Tibial nerve (tissue), 4 donors: ENCODE measurements at regions not wholly inside any gene's neighbourhood (a gene's known extent, or its start where the extent isn't known, plus 50 kb on each side); places are given as distances from the start of the nearest gene placed in this dataset.

Experiments used
- DNase-seq, 2 donors: peaks; one replicate each; pipeline ENCODE4 v3.0.0-alpha.2; 2019; ENCODE audit warnings: low spot score in 2 of 2
- H3K27ac ChIP-seq, 4 donors: fragments of 200-600 bp; sonication (generic) in 3 of 4; one replicate each; pipeline ENCODE4 v1.5.1; 2017 to 2019; ENCODE audit warnings: mild to moderate bottlenecking in 1 of 4
- H3K27me3 ChIP-seq, 2 donors: fragments of 200-600 bp; sonication (generic) in 1 of 2; one replicate each; pipeline versions ENCODE4 v1.5.1 to v1.6.0; 2017 to 2019
- H3K36me3 ChIP-seq, 3 donors: fragments of 200-600 bp; sonication (generic); one replicate each; pipeline ENCODE4 v1.5.1; 2018 to 2019
- H3K4me1 ChIP-seq, 4 donors: fragments of 200-600 bp; sonication (generic) in 3 of 4; one replicate each; pipeline ENCODE4 v1.5.1; 2017 to 2019
- H3K4me3 ChIP-seq, 4 donors: fragments of 200-600 bp; sonication (generic) in 3 of 4; one replicate each; pipeline ENCODE4 v1.5.1; 2017 to 2019; ENCODE audit warnings: mild to moderate bottlenecking in 1 of 4, moderate library complexity in 1 of 4
- H3K9me3 ChIP-seq, 4 donors: fragments of 200-600 bp; sonication (generic) in 3 of 4; one replicate each; pipeline ENCODE4 v1.5.1; 2017 to 2019
- CTCF ChIP-seq, 5 experiments: fragments of 200-600 bp in 3 of 5; fragments of 450-650 bp in 2 of 5; sonication (generic) in 3 of 5; IDR thresholded peaks; one replicate each; pipeline ENCODE4 v1.5.1; 2016 to 2019; ENCODE audit warnings: antibody characterized with exemption in 5 of 5, mild to moderate bottlenecking in 3 of 5, moderate library complexity in 2 of 5
- EP300 ChIP-seq, 2 donors: sonication (generic); formaldehyde crosslinking; IDR thresholded peaks; one replicate each; pipeline ENCODE4 v1.6.1; 2017; ENCODE audit warnings: antibody characterized with exemption in 2 of 2, mild to moderate bottlenecking in 1 of 2
- POLR2A ChIP-seq, 2 donors: fragments of 450-650 bp; IDR thresholded peaks; one replicate each; pipeline ENCODE4 v1.6.1; 2017; ENCODE audit warnings: antibody characterized with exemption in 2 of 2, mild to moderate bottlenecking in 2 of 2, moderate library complexity in 2 of 2
- WGBS, 2 donors: methylation state at CpG; one replicate each; pipeline ENCODE4 v1.1.5; 2018; 5-methylcytosine and 5-hydroxymethylcytosine counted together

- 69 to 71% methylated on average over 5 of the region's 5 CpGs for WGBS, 2 donors
- no peak for TF ChIP-seq CTCF (IDR thresholded peaks at IDR 0.05)
- TF ChIP-seq POLR2A (IDR thresholded peaks at IDR 0.05): no peak
- no peak for TF ChIP-seq EP300 (IDR thresholded peaks at IDR 0.05)
Measured at GRCh38 chr2:37553411-37554154, 117.9 kb downstream of the CDC42EP3 start.

DNA sequence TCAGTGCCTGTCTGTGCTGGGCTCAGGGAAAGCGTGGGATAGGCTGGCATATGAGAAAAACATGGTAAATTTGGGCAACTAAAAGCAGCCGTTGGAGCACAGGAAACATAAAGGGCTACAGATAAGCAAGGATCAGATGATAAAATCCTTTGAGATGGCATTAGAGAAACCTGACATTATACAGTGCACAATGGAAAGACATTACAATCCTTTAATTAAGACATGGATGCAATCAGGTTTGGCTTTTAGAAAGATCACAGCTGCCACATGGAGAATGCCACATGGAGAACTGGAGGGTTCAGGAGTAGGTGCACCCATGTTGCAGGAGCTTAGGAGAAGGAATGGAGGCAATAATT, 117.3 kb downstream of the CDC42EP3 start:
- Histone ChIP-seq H3K4me1 (peaks cover 0 to 7% (median 1%) of the 10 kb centered on the region in 4 donors), H3K36me3 (no peaks in the 10 kb centered on the region), H3K9me3 (no peaks in the 10 kb centered on the region), H3K27ac (no peak overlapping the region), H3K27me3 (no peaks in the 10 kb centered on the region), H3K4me3 (no peak overlapping the region)
- no peak for DNase-seq
- 72 to 79% methylated on average over 2 of the region's 2 CpGs for WGBS, 2 donors
- TF ChIP-seq EP300 (IDR thresholded peaks at IDR 0.05): no peak
- TF ChIP-seq CTCF (IDR thresholded peaks at IDR 0.05): no peak
- TF ChIP-seq POLR2A (IDR thresholded peaks at IDR 0.05): no peak

More at GRCh38 chr2:37553411-37554154, 117.9 kb downstream of the CDC42EP3 start:
- no peaks in the 10 kb centered on the region for H3K36me3 ChIP-seq
- no peaks in the 10 kb centered on the region for H3K9me3 ChIP-seq
- no peak overlapping the region for H3K4me3 ChIP-seq
- H3K4me1 ChIP-seq: peaks cover 0 to 7% (median 1%) of the 10 kb centered on the region in 4 donors
- no peaks in the 10 kb centered on the region for H3K27me3 ChIP-seq
- no peak for DNase-seq
- no peak overlapping the region for H3K27ac ChIP-seq

DNA sequence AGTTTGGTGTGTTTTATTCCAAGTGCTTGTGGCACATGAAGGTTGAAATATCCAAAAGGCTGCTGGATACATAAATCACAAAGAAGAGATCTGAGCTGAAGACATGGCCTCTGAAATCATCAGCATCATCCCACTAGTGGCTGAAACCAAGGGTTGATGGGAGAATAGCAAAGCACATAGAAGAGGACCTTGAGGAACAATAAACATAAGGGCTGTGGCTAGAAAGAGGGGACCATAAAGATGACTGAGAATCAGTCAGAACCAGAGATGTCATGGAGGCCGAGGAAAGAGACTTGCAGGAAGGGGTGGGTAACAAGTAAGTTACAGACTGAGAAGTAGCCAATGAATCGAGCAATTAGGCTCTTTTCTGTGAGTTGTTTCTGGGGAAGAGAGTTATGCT, 116.8 kb downstream of the CDC42EP3 start:
- no peaks in the 10 kb centered on the region for H3K27me3 ChIP-seq
- 86 to 92% methylated on average over 2 of the region's 2 CpGs for WGBS, 2 donors
- H3K9me3 ChIP-seq: no peaks in the 10 kb centered on the region
- H3K27ac ChIP-seq: no peak overlapping the region
- no peak for DNase-seq
- no peak for TF ChIP-seq EP300 (IDR thresholded peaks at IDR 0.05)
- no peak for TF ChIP-seq POLR2A (IDR thresholded peaks at IDR 0.05)
- no peak for TF ChIP-seq CTCF (IDR thresholded peaks at IDR 0.05)
- no peak overlapping the region for H3K4me3 ChIP-seq
- H3K36me3 ChIP-seq: no peaks in the 10 kb centered on the region
- H3K4me1 ChIP-seq: peaks cover 0 to 7% (median 1%) of the 10 kb centered on the region in 4 donors

GRCh38 chr2:37555457-37555856, 116.0 kb downstream of the CDC42EP3 start:
- Histone ChIP-seq H3K27ac (no peak overlapping the region), H3K9me3 (no peaks in the 10 kb centered on the region), H3K27me3 (no peaks in the 10 kb centered on the region), H3K4me3 (no peak overlapping the region), H3K4me1 (peaks cover 0 to 13% (median 1%) of the 10 kb centered on the region in 4 donors), H3K36me3 (no peaks in the 10 kb centered on the region)
- TF ChIP-seq CTCF (IDR thresholded peaks at IDR 0.05): no peak
- no peak for TF ChIP-seq EP300 (IDR thresholded peaks at IDR 0.05)
- 86 to 88% methylated on average over 5 of the region's 5 CpGs for WGBS, 2 donors
- DNase-seq: no peak

DNA sequence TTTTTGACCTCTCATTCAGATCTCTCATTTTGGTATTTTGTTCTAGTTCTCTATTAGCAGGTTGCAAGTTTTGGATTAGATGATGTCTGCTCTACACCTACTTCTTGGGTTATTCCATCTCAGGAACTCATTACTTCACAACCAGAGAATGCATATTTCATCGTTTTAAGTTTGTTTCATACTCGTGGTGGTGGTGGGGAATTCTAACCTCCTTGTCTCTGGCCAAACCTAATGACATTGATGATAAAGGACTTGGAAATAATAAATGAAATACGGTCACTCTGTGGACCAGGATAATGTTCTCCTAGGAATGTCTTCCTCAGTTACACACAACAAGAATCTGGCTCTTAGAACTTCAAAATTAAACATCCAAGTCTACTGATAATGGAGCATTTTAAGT, 115.2 kb downstream of the CDC42EP3 start:
- Histone ChIP-seq H3K27ac (no peak overlapping the region), H3K36me3 (no peaks in the 10 kb centered on the region), H3K27me3 (no peaks in the 10 kb centered on the region), H3K4me1 (peaks cover 0 to 19% (median 1%) of the 10 kb centered on the region in 4 donors), H3K9me3 (no peaks in the 10 kb centered on the region), H3K4me3 (no peak overlapping the region)
- DNase-seq: no peak
- TF ChIP-seq POLR2A (IDR thresholded peaks at IDR 0.05): no peak
- TF ChIP-seq EP300 (IDR thresholded peaks at IDR 0.05): no peak
- no peak for TF ChIP-seq CTCF (IDR thresholded peaks at IDR 0.05)
- 84 to 85% methylated on average over 3 of the region's 3 CpGs for WGBS, 2 donors
